ENCODE measurements at regions not wholly inside any gene's neighbourhood (a gene's known extent, or its start where the extent isn't known, plus 50 kb on each side); places are given as distances from the start of the nearest gene placed in this dataset.
"Not testable (repeated sequence)": the region's sequence is repeated elsewhere in the genome, so short reads cannot be mapped to it uniquely, and the experiment has no call there.

- no peak for DNase-seq (ENCODE audit: low read depth)
Observed at GRCh38 chr1:80214888-80215540, 1208.5 kb upstream of the ADGRL4 start.

GRCh38 chr1:80212948-80213347 is 1206.4 kb upstream of the ADGRL4 start:
- no peak for DNase-seq (ENCODE audit: low read depth)

- DNase-seq (ENCODE audit: low read depth) = no peak
Observed at GRCh38 chr1:80211691-80212380, 1205.3 kb upstream of the ADGRL4 start.

- no peak for DNase-seq (ENCODE audit: low read depth)
Observed at GRCh38 chr1:80202118-80202517, 1195.6 kb upstream of the ADGRL4 start.

GRCh38 chr1:80194221-80194620 is 1187.7 kb upstream of the ADGRL4 start:
- no peak for DNase-seq (ENCODE audit: low read depth)

- no peak for DNase-seq (ENCODE audit: low read depth)
Observed at GRCh38 chr1:80181418-80181817, 1174.9 kb upstream of the ADGRL4 start.

GRCh38 chr1:80171631-80172030 is 1165.1 kb upstream of the ADGRL4 start:
- no peak for DNase-seq (ENCODE audit: low read depth)

GRCh38 chr1:80170811-80171485 is 1164.4 kb upstream of the ADGRL4 start:
- peak; percentile 72 for DNase-seq (ENCODE audit: low read depth)

GRCh38 chr1:80164150-80164549 is 1157.6 kb upstream of the ADGRL4 start:
- DNase-seq (ENCODE audit: low read depth) = no peak

GRCh38 chr1:80163686-80164085 is 1157.2 kb upstream of the ADGRL4 start:
- DNase-seq (ENCODE audit: low read depth) = no peak

GRCh38 chr1:80158771-80159170 is 1152.2 kb upstream of the ADGRL4 start:
- DNase-seq (ENCODE audit: low read depth) = no peak

GRCh38 chr1:80158266-80158665 is 1151.7 kb upstream of the ADGRL4 start:
- no peak for DNase-seq (ENCODE audit: low read depth)

- no peak for DNase-seq (ENCODE audit: low read depth)
Observed at GRCh38 chr1:80155371-80155770, 1148.8 kb upstream of the ADGRL4 start.

GRCh38 chr1:80154176-80154575 is 1147.6 kb upstream of the ADGRL4 start:
- no peak for DNase-seq (ENCODE audit: low read depth)

- DNase-seq (ENCODE audit: low read depth) = no peak
Observed at GRCh38 chr1:80153762-80154161, 1147.2 kb upstream of the ADGRL4 start.

GRCh38 chr1:80143361-80143760 is 1136.8 kb upstream of the ADGRL4 start:
- DNase-seq (ENCODE audit: low read depth) = no peak

- DNase-seq (ENCODE audit: low read depth) = not testable (repeated sequence)
Observed at GRCh38 chr1:80137946-80138602, 1131.5 kb upstream of the ADGRL4 start.

GRCh38 chr1:80113168-80114038 is 1106.9 kb upstream of the ADGRL4 start:
- DNase-seq (ENCODE audit: low read depth) = no peak

GRCh38 chr1:80101159-80101558 is 1094.6 kb upstream of the ADGRL4 start:
- DNase-seq (ENCODE audit: low read depth) = no peak

- DNase-seq (ENCODE audit: low read depth) = no peak
Observed at GRCh38 chr1:80099713-80100112, 1093.2 kb upstream of the ADGRL4 start.

GRCh38 chr1:80085067-80085466 is 1078.5 kb upstream of the ADGRL4 start:
- no peak for DNase-seq (ENCODE audit: low read depth)

Data from forelimb muscle (tissue), 1 donor.